Neuron (in vitro differentiated cells): ENCODE measurements at regions not wholly inside any gene's neighbourhood (a gene's known extent, or its start where the extent isn't known, plus 50 kb on each side); places are given as distances from the start of the nearest gene placed in this dataset.

ENCODE experiments used
- H2AFZ ChIP-seq: one replicate; pipeline ENCODE4 v1.6.1; 2013; ENCODE audit warnings: low read depth, mild to moderate bottlenecking, inconsistent platforms, low read length, moderate library complexity
- H3K27me3 ChIP-seq: one replicate; pipeline ENCODE4 v1.6.1; 2013; ENCODE audit warnings: low read length; ENCODE audit not compliant: insufficient read depth
- H3K36me3 ChIP-seq: one replicate; pipeline ENCODE4 v1.6.1; 2013; ENCODE audit warnings: low read length; ENCODE audit not compliant: insufficient read depth
- H3K4me1 ChIP-seq: one replicate; pipeline ENCODE4 v1.6.1; 2013; ENCODE audit warnings: low read length; ENCODE audit not compliant: insufficient read depth
- H3K4me3 ChIP-seq: 2 replicates; pipeline ENCODE4 v1.5.1; 2013; ENCODE audit warnings: mild to moderate bottlenecking, low read length, moderate library complexity
- H3K9me3 ChIP-seq: one replicate; pipeline ENCODE4 v1.6.1; 2013; ENCODE audit warnings: low read length

DNA sequence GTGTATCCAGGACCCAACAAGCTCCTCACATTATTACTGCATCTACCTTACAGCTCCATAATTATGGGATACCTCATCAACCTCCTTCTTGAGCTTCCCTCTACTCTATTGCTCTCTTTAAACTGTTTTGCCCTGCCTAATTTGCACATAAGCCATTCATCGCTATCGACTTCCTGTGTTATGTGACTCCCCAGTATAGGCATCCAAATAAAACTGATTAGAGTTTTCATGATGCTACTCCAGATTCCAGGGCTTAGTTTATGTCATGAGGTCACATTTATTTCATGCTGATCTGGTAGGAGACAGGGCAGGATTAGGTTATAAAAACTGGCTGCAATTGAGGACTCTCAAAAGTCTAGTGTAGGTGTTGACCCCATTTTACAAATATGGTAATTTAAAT lies 569.9 kb upstream of the MGAT4C start:
- Histone ChIP-seq H3K4me1 (no peaks in the 10 kb centered on the region), H3K27me3 (no peaks in the 10 kb centered on the region), H3K4me3 (no peak overlapping the region), H3K9me3 (no peaks in the 10 kb centered on the region), H3K36me3 (no peaks in the 10 kb centered on the region), H2AFZ (no peak overlapping the region)

DNA sequence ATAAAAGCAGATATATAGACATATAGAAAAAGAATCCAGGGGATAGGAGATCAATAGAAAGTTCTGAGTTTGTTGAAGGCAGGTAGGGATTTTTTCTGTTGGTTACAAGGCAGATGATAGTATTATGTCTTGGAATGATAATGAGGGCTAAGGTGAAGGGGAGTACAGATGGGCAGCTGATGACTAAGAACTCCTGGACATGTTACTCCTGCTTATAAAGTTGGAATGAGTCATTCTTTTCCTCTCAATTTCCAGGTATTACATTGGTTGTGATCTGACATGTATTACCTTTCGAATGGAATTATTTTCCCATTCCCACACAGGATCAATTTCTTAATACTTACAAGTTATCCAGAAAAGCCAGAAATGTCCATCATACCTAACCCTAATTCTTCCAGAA lies 545.2 kb upstream of the MGAT4C start:
- no peaks in the 10 kb centered on the region for H3K4me1 ChIP-seq
- no peak overlapping the region for H2AFZ ChIP-seq
- no peaks in the 10 kb centered on the region for H3K27me3 ChIP-seq
- no peaks in the 10 kb centered on the region for H3K9me3 ChIP-seq
- H3K36me3 ChIP-seq = no peaks in the 10 kb centered on the region
- H3K4me3 ChIP-seq = no peak overlapping the region

DNA sequence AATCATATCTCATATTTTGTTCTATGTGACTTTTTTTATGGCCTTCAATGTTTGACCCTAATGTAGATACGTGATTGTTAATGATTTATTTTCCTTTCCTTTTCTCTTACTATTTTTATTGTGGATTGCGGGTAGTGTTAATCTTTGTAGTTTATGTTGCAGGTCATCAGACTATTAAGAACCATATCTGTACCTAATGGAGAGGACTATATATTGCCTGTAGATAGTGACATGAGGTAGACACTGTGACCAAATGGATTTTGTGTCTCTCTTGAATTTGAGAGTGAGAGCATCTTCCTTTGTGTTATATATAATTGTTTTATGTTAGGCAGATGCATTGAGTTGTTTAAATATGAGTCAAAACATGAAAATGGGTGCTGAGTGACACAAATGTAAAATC lies 543.4 kb upstream of the MGAT4C start:
- no peak overlapping the region for H2AFZ ChIP-seq
- H3K9me3 ChIP-seq = no peaks in the 10 kb centered on the region
- no peak overlapping the region for H3K4me3 ChIP-seq
- no peaks in the 10 kb centered on the region for H3K4me1 ChIP-seq
- no peaks in the 10 kb centered on the region for H3K36me3 ChIP-seq
- no peaks in the 10 kb centered on the region for H3K27me3 ChIP-seq

DNA sequence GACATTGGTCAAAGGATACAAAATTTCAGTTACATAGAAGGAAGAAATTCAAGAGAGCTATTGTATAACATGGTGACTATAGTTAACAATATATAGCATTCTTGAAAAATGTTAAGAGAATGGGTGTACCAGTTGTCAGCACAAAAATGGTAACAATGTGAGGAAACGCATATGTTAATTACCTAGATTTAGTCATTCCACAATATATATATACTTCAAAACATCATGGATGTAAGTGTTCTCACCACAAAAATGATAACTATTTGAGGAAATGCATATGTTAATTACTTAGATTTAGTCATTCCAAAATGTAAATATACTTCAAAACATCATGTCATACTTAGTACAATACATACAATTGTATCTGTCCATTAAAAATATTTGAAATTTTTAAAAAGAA lies 540.4 kb upstream of the MGAT4C start:
- Histone ChIP-seq H3K27me3 (no peaks in the 10 kb centered on the region), H3K4me1 (no peaks in the 10 kb centered on the region), H3K36me3 (no peaks in the 10 kb centered on the region), H3K4me3 (no peak overlapping the region), H2AFZ (no peak overlapping the region), H3K9me3 (no peaks in the 10 kb centered on the region)

DNA sequence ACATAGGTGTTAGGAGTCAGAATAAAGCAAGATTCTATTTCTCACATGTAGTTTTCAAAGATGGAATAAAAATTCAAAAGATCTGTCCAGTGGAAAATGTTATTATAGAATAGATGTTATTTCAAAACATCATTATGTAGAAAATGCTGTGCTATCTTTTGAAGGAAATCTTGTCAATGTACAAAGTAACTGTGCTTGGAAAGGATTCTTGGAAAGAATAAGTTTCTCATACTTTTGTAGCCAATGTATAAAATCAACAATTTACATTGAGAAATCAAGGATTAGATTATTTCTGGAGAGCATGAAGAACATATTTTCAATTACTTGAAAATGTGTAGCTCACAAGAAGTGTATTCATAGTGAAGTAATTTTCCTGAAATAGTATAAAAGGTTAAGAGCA lies 532.5 kb upstream of the MGAT4C start:
- no peaks in the 10 kb centered on the region for H3K4me1 ChIP-seq
- no peak overlapping the region for H3K4me3 ChIP-seq
- no peaks in the 10 kb centered on the region for H3K36me3 ChIP-seq
- no peaks in the 10 kb centered on the region for H3K9me3 ChIP-seq
- H2AFZ ChIP-seq = no peak overlapping the region
- H3K27me3 ChIP-seq = no peaks in the 10 kb centered on the region

DNA sequence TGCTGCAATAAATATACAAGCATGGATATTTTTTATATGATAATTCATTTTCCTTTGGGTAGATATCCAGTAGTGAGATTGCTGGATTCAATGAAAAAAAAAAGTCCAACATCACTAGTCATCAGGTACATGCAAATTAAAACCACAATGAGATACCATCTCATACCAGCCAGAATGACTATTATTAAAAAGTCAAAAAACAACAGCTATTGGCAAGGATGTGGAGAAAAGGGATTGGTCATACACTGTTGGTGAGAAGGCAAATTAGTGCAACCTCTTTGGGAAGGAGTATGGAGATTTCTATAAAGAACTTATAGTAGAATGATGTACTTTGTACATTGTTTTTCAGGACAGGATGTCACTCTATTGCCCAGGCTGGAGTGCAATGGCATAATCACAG lies 531.2 kb upstream of the MGAT4C start:
- no peaks in the 10 kb centered on the region for H3K36me3 ChIP-seq
- no peaks in the 10 kb centered on the region for H3K4me1 ChIP-seq
- H3K27me3 ChIP-seq = no peaks in the 10 kb centered on the region
- H2AFZ ChIP-seq = no peak overlapping the region
- H3K4me3 ChIP-seq = no peak overlapping the region
- H3K9me3 ChIP-seq = no peaks in the 10 kb centered on the region

GRCh38 chr12:86777325-86777724 lies 521.1 kb upstream of the MGAT4C start:
- no peak overlapping the region for H3K4me3 ChIP-seq
- peaks cover 3% of the 10 kb centered on the region for H3K4me1 ChIP-seq
- no peaks in the 10 kb centered on the region for H3K27me3 ChIP-seq
- no peak overlapping the region for H2AFZ ChIP-seq
- no peaks in the 10 kb centered on the region for H3K36me3 ChIP-seq
- H3K9me3 ChIP-seq = no peaks in the 10 kb centered on the region

DNA sequence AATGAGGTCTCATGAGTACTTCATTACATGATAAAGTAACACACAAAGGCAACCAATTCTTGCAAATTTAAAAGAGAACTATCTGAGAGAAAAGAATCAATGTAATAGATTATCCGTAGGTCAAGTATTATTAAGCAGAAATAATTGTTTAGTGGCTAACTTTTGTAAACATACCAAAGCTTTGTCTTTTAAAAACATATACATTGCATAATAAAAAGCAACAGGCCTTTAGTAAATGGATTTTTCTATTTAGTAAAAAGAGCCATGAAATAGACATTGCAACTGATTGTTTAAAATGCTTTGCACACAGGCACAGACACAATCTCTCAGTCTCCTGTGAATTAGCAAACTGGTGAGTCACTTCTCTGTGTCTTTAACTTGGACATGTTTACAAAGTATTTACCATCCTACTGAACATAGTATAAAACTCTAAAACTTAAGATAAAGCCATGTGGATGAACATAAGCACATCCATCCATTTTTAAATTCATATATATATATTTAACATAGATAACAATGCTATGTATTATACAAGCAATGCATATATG lies 518.7 kb upstream of the MGAT4C start:
- Histone ChIP-seq H3K4me1 (peaks cover 3% of the 10 kb centered on the region), H3K27me3 (no peaks in the 10 kb centered on the region), H3K4me3 (no peak overlapping the region), H3K36me3 (no peaks in the 10 kb centered on the region), H2AFZ (no peak overlapping the region), H3K9me3 (no peaks in the 10 kb centered on the region)

DNA sequence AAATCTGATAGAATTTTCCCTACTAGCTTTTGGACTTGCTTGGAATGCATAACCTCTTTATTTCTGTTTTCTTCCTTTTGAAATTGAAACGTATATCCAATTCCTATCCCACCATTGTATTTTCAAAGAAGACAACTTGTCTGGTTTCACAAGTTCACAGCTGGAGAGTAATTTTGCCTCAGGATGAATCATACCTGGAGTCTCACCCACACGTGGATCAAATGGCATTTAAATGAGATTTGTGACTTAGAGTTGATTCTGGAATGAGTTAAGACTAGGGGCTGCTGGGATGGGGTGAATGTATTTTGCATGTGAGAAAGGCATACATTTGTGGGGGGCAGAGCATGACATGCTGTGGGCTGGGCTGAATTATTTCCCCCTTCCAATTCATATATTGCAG lies 516.5 kb upstream of the MGAT4C start:
- Histone ChIP-seq H3K36me3 (no peaks in the 10 kb centered on the region), H3K4me1 (peaks cover 3% of the 10 kb centered on the region), H2AFZ (no peak overlapping the region), H3K9me3 (no peaks in the 10 kb centered on the region), H3K27me3 (no peaks in the 10 kb centered on the region), H3K4me3 (no peak overlapping the region)

GRCh38 chr12:86770871-86771270 lies 514.7 kb upstream of the MGAT4C start:
- no peaks in the 10 kb centered on the region for H3K36me3 ChIP-seq
- H3K27me3 ChIP-seq = no peaks in the 10 kb centered on the region
- H3K4me1 ChIP-seq = peaks cover 3% of the 10 kb centered on the region
- H3K9me3 ChIP-seq = no peaks in the 10 kb centered on the region
- H2AFZ ChIP-seq = no peak overlapping the region
- no peak overlapping the region for H3K4me3 ChIP-seq

DNA sequence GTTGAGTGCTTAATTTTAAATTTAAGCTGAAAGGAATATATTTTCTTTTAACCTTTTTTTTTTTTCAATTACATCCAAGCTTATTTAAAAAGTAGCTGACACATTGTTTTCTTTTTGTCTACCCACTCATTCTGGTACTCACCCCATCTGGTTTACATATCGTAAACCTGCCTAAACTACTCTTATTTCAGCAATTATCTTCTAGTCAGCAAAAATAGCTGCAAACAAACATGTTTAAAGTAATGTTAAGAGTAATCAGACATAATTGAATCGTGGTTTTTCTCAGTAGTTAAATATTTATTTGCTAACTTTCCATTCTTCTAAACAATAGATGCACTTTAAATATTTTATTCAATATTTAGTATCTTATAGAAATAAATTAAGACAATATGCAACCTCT lies 492.7 kb upstream of the MGAT4C start:
- Histone ChIP-seq H3K9me3 (no peaks in the 10 kb centered on the region), H2AFZ (no peak overlapping the region), H3K36me3 (no peaks in the 10 kb centered on the region), H3K27me3 (no peaks in the 10 kb centered on the region), H3K4me3 (no peak overlapping the region), H3K4me1 (no peaks in the 10 kb centered on the region)

- H2AFZ ChIP-seq = no peak overlapping the region
- no peaks in the 10 kb centered on the region for H3K27me3 ChIP-seq
- H3K4me1 ChIP-seq = no peaks in the 10 kb centered on the region
- H3K36me3 ChIP-seq = no peaks in the 10 kb centered on the region
- H3K4me3 ChIP-seq = no peak overlapping the region
- no peaks in the 10 kb centered on the region for H3K9me3 ChIP-seq
Measured at GRCh38 chr12:86744547-86745212, 488.5 kb upstream of the MGAT4C start.

DNA sequence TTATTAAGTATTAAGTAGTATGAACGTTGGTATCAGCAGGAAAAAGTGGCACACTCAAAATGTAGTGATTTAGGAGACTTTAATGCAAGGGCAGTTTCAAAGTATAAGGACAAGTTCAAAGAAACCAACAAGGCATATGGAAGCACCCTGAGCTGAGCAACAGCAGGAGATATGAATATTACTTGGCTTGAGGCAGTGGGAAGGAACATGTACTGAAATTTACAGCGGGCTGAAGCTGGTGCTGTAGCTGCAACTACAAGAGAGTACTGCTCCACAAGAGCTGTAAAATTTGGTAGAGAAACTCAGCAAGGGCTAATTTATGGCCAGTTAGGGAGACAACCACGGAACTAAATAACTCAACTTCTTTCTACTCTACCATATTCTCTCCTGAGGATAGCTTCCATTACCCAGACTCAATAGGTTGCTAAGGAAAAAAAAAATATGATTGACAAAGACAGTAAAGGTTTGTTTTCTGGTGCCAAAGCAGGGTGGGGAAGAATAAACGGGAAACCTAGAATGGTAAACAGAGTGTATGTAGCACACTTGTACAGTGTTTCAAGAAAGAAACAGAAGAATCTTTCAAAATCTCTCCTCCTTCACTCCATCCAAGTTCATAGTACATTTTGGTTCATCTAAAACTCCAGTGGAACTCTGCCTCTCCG lies 487.8 kb upstream of the MGAT4C start:
- Histone ChIP-seq H3K4me1 (no peaks in the 10 kb centered on the region), H3K4me3 (no peak overlapping the region), H3K27me3 (no peaks in the 10 kb centered on the region), H3K36me3 (no peaks in the 10 kb centered on the region), H2AFZ (no peak overlapping the region), H3K9me3 (no peaks in the 10 kb centered on the region)

DNA sequence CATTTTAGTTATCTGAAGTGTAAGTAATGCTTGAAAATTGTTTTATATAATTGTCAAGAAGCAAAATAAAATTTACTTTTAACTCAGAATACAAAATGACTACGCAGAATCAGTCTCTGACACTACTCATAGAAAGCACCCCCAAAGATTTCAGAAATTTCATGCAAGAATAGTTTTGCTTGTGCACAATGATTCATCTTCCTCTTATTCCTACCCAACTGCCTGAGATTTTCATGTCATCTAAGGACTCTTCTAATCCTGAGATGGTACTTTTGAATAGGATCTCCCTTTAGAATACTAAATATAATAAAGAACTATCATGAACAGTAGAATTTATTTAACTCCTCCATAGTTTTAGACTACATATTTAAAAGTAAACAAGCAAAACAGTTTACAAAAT lies 485.3 kb upstream of the MGAT4C start:
- Histone ChIP-seq H3K9me3 (no peaks in the 10 kb centered on the region), H3K4me1 (no peaks in the 10 kb centered on the region), H2AFZ (no peak overlapping the region), H3K36me3 (no peaks in the 10 kb centered on the region), H3K27me3 (no peaks in the 10 kb centered on the region), H3K4me3 (no peak overlapping the region)
